Ramos (cell line): ENCODE measurements at regions not wholly inside any gene's neighbourhood (a gene's known extent, or its start where the extent isn't known, plus 50 kb on each side); places are given as distances from the start of the nearest gene placed in this dataset.

ENCODE experiments used
- in situ Hi-C: fragments of 300-500 bp; cut with MboI; formaldehyde crosslinking; loops from one replicate; pipeline ENCODE4 v1.14.3; 2022; ENCODE audit warnings: low sequenced_read_pairs; ENCODE audit not compliant: unreplicated experiment

DNA sequence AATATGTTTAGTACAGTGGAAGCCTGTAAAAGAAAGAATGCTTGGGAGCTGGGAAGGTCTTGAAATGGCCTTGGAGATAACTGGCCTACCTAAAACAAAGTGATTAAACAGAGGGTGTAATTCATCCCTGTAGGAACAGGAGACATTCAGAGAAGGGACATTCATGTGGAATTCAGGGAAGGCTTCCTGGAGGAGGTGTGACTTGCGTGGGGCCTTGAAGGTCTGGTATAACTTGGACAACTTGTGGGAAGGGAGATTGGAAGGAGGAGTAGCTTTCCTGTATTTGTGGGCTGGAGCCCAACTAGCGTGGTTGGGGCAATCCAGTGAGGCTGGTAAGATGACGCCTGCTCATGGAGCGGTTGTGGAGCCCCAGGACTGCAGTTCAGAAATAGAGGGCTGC is 156.4 kb downstream of the AACS start:
- in situ Hi-C loops, result no loop called here

DNA sequence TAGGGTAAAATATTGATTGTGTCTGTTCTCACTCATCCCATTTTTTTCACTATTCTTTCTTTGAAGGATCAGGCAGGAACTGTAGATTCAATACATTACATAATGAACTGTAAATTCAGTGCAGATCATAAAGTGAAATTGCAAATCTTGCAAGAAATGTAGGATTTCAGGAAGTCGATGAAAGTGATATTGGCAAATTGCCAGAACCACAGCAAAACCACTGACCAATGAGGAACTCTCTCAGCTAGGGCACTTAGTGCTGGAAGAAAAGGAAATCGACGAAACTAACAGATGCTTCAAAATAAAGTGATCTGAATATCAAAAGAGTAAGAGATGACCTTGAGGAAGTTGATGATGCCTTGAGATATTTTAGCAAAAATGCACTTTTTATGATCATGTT is 157.6 kb downstream of the AACS start:
- in situ Hi-C loops, result no loop called here

DNA sequence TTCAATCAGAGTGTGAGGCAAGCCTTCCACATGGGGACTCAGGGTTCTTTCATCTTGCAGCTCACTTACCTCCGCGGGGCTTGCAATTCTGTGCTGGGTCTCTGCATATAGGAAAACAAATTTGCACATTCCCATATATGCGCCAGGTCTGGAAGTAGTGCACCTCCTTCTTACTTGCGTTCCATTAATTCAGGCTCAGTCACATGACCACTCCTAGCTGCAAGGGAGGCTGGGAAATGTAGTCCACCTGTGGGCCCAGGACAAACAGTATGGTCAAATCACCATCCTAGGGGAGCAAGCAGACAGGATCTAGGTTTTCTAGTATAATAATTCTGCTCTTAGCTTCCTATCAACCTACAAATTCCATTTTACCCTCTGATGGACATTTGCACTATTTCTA is 160.4 kb downstream of the AACS start:
- in situ Hi-C loops, result no loop called here

DNA sequence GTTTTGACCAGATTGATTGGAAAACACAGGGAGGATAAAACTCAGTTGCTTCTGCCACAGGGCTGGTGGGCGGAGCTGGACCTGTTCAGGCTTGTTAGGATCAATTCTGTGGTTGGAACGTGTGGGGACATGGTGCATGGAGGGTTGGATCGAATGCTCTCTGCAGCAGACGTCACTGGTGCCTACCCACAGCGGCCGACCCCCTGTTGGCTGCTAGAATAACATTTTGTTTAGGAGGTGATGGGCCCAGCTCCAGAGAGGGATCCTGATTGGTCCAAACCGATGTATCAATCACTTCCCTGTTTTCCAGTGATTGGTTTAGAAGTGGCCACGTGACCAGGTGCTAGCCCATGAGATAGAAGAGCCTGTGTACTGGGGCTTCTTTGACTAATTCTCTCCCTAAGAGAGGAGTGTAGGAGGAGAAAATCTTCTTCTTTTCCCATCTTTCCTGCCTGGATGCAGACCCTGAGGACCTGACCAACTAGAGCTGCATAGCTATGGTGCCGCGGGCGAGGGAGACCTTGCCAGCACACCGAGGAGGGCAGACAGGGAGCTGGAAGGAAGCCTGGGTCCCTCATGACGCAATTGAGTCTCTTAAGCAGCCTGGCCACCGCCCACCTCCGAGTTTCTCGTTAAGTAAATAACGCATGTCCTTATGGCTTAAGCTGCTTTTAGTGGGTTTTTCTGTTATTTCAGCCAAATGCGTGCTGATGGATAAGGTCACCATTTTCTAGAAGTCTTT is 163.5 kb downstream of the AACS start:
- in situ Hi-C loops, result no loop called here

DNA sequence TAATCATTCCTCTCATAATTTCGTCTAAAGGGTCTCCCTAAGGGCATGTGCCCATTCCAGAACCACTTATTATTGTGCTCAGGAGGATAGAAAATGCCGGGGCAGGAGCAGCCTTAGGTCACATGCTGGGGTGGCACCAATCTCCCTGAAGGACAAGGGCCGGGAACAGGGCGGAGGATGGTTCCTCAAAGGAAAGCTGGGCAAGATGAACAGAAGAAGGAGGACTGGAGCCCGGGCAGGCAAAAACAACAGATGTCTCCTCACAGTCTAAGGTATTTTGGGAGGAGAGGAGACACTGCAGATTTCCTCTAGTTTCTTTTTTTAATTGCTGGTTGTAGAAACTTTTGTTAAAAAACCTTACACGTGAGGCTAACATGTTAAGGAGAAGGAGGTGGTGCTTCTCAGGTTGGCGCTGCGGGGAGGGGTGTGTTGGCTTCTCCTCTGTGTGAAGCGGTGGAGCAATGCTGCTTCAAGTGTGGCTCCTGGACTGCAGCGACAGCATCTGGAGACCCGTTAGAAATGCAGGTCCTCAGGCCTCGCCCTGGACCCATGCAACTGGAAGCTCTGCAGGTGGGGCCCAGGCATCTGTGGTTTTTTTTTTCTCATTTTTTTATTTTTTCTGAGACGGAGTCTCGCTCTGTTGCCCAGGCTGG is 164.8 kb downstream of the AACS start:
- in situ Hi-C loops, result no loop called here

DNA sequence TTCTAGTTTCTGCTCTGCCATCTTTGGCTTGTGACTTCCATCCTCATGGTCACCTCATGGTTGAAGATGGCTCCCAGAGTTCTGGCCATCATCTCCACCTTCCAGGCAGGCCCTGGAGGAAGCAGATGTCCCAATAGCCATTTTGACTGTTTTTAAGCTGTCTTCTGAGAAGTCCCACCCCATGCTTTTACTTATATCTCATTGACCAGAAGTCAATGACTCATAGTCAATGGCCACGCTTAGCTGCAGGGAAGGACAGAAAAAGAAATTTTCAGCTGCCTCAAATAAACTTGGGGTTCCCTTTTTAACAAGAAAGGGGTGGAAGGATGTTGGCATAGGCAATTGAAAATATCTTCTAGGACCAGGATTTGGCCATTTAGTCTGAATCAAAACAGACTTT is 168.1 kb downstream of the AACS start:
- in situ Hi-C loops, result no loop called here

DNA sequence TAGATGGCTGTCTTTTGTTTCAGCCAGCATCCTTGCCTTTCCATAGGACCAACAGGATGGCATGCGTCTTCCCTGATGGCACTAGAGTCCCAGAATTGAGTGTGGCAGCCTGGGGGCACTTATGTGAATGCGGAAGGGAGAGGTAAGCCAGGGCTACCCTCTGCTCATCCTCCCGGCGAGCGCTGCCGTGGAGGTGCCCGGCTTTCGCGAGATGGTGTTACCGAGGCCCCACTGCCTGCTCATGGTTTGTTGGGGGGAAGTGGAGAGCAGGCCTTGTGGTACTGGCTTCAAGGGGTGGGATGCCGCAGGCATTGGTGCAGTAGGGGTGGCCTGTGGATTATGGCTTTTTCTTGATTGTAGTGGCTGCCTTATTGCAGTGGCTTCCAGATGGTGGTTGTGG is 174.3 kb downstream of the AACS start:
- in situ Hi-C loops, result no loop called here

DNA sequence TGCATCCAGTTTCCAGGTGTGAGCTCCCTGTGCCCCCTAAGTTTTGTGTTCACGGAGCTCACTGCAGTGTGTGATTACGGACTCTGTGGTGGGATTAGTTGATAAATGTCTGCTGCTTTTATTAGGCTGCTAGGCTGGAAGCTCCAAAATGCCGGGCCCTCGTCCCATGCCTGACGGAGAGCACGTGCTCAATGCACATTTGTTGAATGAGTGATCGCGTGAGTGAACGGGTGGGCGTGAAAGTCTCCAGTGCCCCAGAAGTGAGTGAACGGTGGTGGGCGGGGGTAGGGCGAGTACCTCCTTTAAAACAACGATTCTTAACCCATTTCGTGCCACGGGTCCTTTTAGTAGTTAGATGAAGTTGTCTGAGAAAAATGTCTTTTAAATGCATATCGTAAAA is 175.5 kb downstream of the AACS start:
- in situ Hi-C loops, result no loop called here

DNA sequence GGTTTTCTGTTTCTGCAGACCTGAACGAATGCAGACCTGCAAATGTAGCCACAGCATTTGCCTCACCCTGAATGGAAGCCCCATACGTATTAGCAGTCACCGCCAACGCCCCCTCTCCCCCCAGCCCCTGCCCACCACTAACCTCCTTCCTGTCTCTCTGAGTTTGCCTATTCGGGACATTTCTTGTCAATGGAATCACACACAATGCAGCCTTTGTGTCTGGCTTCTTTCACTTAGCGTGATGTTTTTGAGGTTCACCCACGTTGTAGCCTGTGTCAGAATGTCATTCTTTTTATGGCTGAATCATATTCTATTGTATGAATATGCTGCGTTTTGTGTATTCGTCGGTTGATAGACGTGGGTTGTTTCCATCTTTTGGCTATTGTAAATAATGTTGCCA is 178.6 kb downstream of the AACS start:
- in situ Hi-C loops, result no loop called here

DNA sequence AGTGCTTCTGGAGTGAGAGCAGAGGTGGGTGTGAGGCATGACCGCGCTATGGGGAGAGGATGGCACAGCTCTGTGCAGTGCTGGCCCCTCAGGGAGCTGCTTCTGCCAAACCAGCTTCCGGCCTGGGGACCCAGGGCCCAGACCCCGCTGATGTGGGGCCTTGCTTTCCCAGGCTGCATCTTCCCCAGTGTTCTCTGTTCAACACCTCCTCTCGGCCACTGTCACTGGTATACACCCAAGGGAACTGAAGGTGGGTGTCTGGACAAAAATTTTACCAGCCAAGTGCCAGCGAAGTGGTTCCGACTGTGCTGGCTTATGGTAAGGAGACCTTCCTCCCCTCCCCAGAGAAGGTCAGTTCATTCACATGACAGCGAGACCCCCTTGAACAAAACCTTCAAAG is 179.1 kb downstream of the AACS start:
- in situ Hi-C loops, result no loop called here

DNA sequence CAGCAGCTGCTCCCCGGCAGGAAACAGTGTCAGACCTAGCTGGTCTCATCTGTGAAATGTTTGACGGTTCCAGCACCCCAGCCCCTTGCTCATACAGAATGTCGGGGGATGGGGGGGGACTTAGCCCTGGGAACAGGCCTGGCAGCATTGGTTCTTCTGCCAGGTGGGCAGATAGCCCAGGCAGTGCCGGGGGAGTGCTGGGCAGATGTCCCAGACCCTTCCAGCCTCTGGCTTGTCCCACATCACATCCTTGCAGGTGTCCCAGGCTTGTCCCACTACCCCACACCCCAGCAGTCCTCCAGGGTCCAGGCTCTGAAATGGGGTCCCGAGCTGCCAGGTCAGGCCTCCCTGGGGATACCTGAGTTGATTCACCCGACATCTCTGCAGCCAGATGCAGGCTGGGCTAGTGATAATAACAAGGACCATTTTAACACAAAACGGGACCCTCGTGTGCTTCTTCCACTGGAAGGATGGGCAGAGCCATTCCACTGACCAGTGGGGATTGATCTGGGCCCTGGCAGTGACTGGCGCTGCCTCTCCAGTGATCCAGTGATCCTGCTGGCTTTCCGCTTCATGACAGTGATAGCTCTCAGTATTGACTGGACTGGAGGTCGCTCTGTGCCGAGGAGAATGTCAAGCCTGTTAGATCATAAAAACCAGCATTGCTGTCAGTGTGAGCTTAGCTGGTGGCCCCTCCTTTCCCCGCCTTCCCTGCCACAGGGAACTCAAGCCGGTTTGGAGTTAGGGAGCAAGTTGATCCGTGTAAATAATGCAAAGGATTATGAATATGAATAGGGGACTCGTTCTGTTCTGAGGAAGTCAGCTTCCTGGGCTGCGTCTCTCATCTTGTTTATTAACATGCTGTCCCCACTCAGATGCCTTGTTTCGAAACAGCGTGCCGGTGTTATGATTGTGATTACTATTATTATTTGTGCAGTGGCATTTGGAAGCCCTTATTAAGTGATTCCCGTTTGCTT is 180.6 kb downstream of the AACS start:
- in situ Hi-C loops, result no loop called here

DNA sequence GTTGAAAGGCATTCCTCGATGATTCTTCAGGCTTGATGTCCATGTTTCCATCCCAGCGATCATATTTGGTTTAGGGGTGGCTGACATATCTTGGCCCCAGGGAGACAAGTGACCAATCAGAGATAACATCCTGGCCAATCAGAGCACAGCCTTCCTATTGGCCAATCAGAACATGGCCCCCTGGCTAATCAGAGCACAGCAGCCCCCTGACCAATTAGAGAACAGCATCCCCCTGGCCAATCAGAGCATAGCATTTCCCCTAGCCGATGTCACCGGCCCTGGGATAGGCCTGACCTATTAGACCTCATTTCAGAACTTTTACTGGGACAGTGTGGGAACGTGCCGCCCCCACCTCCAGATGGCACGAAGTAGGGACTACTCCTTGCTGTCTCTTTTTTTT is 182.2 kb downstream of the AACS start:
- in situ Hi-C loops, result no loop called here

DNA sequence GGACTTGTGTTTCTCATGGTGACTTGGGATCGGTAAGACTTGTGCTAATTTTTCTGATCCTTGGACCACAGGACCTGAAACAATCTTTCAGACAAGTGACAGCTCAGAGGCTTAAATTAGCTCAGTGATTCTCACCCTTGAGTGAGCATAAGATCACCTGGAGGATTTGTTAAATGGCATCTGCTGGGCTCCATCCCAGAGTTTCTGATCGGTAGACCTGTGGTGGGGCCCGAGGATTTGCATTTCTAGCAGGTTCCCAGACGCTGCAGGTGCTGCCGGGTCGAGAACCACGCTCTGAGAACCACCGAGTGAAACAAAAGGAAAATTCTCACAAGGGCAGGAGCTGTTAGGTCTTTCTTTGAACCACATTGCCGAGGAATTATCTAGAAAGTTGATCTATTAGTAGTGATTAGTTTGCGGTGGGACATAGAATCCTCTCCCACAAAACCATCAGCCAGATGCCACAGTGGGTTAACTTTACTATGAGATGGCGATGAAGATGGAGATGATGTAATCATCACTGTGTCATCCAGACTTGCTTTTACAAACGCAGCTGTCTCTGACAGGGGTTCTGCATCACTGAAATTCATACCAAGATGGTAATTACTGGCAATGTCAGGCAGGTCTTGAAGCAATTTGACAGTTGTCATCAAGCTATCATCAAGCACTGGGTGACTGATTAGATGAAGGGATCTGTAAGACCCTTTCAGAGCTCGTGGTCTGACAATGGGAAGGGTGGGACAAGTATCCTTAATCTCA is 184.0 kb downstream of the AACS start:
- in situ Hi-C loops, result no loop called here

DNA sequence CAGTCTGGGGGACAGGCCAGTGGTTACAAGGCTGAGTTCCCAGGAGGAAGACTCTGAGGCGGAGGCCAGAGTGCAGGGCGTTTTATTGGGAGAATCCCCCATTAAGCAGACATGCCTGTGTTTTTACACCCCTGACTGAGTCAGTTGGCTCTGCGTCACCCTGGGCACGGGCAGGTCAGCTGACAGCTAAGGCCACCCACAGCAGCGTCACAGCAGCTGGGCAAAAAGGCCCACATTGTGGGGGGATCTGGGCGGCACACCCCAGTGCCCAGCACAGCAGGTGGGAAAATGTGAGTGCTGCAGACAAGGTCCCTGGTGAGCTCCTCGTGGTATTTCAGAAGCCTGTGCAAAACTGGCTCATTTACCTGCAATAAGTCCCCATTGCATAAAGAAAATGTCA is 184.7 kb downstream of the AACS start:
- in situ Hi-C loops, result no loop called here

DNA sequence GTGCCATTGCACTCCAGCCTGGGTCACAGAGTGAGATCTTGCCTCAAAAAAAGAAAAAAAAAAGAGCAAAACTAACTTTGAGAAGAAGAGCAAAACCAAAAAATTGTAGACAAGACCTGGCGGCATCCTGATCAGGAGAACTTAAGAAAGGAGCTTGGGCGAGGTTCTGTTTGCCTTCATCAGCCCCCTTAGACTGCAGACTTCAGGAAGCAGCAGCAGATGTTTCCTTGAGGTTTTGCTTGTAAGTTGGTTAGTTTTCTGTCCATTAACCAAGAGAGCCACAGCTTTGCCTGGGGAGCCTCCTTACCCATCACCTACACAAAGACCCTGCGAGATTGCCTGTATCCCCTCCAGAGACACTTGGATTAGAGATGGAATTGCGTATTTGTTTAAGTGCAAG is 189.0 kb downstream of the AACS start:
- in situ Hi-C loops, result no loop called here

DNA sequence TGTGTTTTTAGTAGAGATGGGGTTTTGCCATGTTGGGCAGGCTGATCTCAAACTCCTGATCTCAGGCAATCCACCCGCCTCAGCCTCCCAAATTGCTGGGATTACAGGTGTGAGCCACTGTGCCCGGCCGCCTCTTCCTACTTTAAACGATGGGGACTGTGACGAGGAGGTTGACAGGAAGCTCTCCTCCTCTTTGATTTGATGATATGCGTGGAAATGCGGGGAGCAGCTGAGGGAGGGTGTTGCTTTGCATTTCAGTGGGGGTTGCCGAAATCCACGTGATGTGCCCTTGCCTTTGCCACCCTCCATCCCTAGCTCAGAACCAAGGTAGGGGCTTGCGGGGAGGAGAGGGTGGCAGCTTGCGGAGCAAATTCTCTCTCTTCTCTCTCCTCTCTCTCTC is 189.6 kb downstream of the AACS start:
- in situ Hi-C loops, result no loop called here

DNA sequence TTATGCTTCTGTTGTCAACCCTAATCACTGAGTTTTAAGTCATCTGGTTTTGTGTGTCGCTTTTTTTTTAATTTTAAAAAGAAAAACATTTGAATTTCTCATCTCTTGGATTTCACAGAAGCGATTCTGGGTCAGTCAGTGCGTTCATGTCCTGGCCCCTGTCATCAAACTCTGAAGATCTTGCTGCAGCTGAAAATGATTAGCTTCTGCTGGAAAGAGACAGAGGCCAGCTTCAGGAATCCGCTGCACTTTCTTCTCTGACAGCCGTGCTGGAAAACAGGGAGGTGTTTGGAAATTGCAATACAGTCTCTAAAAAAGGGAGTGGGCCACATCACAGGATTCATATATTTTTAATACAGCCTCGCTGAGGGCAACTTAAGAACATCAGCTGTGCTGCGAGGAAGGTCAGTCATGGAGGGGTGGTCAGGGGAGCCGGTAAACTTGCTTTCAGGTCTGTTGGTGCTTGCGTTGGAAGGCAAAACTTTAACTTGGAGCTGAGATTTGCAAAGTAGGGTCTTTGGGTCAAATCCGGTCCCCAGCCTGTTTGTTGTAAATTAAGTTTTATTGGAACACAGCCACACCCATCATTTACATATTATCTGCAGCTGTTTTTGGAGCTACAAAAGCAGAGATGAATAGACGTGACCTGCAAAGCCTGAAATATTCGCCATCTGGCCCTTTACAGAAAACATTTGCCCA is 190.8 kb downstream of the AACS start:
- in situ Hi-C loops, result no loop called here

DNA sequence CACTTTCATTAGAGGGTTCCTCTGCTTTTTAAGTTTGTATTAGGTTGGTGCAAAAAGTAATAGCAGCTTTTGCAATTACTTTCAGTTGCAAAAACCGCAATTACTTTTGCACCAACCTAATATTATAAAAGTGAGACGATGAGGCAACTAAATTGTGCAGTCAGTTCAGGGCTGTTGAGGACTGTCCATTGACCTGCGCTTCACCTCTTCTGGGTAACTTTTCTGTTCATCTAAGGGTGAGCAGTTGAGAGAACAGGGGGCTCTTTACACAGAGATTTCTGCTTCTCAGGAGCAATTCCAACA is 191.3 kb downstream of the AACS start:
- in situ Hi-C loops, result no loop called here

DNA sequence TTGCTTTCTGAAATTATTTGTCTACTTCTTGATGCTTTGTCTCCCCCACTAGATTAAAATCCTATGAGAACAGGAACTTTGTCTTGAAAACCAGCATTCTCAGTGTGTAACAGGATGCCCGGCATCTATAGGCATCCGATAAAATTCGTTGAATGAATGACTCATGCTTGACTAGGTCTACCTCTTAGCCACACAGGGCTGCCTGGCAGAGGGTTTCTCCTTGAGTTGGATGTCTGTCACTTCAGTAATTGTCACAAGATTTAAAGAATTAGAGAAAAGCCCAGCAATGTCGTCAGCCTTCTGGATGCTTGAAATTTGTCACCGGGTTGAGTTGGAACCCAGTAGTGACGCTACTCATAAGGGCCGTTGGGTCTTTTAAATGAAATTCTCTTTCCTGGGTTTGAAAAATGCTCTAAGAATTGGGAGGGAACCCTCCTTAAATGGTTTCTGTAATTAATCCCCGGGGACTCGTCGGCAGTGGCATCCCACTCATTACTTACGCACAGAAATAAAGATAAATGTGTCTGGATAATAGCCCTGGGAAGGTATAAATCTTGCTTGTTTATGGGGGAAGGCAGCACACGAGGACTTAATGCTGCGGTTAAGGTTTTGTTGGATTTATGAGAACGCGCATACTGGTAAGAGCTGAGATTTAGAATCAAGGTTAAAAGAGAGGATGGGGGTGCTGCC is 194.1 kb downstream of the AACS start:
- in situ Hi-C loops, result no loop called here
